GM10847 (cell line): ENCODE measurements at regions not wholly inside any gene's neighbourhood (a gene's known extent, or its start where the extent isn't known, plus 50 kb on each side); places are given as distances from the start of the nearest gene placed in this dataset.

Experiments used
- POLR2A ChIP-seq: IDR thresholded peaks from 2 replicates; pipeline ENCODE4 v1.6.1; 2011; ENCODE audit not compliant: insufficient read length; ENCODE audit errors: extremely low read depth

GRCh38 chr20:1817577-1818211, 77.5 kb upstream of the SIRPA start:
- TF ChIP-seq POLR2A = no peak

GRCh38 chr20:1816384-1817381, 78.5 kb upstream of the SIRPA start:
- no peak for TF ChIP-seq POLR2A

GRCh38 chr20:1815502-1816085, 79.6 kb upstream of the SIRPA start:
- TF ChIP-seq POLR2A = no peak

- no peak for TF ChIP-seq POLR2A
Measured at GRCh38 chr20:1813674-1814635, 81.3 kb upstream of the SIRPA start.

GRCh38 chr20:1813101-1813529, 82.1 kb upstream of the SIRPA start:
- no peak for TF ChIP-seq POLR2A

- no peak for TF ChIP-seq POLR2A
Measured at GRCh38 chr20:1811621-1812498, 83.3 kb upstream of the SIRPA start.

GRCh38 chr20:1810926-1811620, 84.1 kb upstream of the SIRPA start:
- no peak for TF ChIP-seq POLR2A

- TF ChIP-seq POLR2A = no peak
Measured at GRCh38 chr20:1810572-1810925, 84.7 kb upstream of the SIRPA start.

GRCh38 chr20:1809611-1810510, 85.3 kb upstream of the SIRPA start:
- TF ChIP-seq POLR2A = no peak

GRCh38 chr20:1809131-1809572, 86.1 kb upstream of the SIRPA start:
- no peak for TF ChIP-seq POLR2A

- TF ChIP-seq POLR2A = no peak
Measured at GRCh38 chr20:1808101-1808500, 87.1 kb upstream of the SIRPA start.

- no peak for TF ChIP-seq POLR2A
Measured at GRCh38 chr20:1807394-1807793, 87.8 kb upstream of the SIRPA start.
